ENCODE measurements at regions not wholly inside any gene's neighbourhood (a gene's known extent, or its start where the extent isn't known, plus 50 kb on each side); places are given as distances from the start of the nearest gene placed in this dataset.

GRCh38 chr14:44742202-44742601, 219.5 kb downstream of the KLHL28 start:
- TF ChIP-seq BHLHE40 (IDR thresholded peaks at IDR 0.05; ENCODE audit: borderline replicate concordance) (no peak), CTBP1 (IDR thresholded peaks at IDR 0.05; ENCODE audit: borderline replicate concordance) (no peak), FOXA1 (IDR thresholded peaks at IDR 0.05) (no peak), SUZ12 (IDR thresholded peaks at IDR 0.05) (no peak), L3MBTL2 (conservative IDR thresholded peaks at IDR 0.05) (no peak), ELF4 (IDR thresholded peaks at IDR 0.05) (no peak), FOXM1 (IDR thresholded peaks at IDR 0.05; ENCODE audit: borderline replicate concordance) (no peak), FOXK2 (IDR thresholded peaks at IDR 0.05) (no peak), PKNOX1 (IDR thresholded peaks at IDR 0.05) (no peak), TARDBP (IDR thresholded peaks at IDR 0.05) (no peak), NFRKB (IDR thresholded peaks at IDR 0.05) (no peak)

All from HEK293T (cell line).